Stimulated activated CD8-positive, alpha-beta memory T cell treated with anti-CD3 and anti-CD28 coated beads, Interleukin-15, amount 100 ng/mL, for 4 hours (primary cell): ENCODE measurements at regions not wholly inside any gene's neighbourhood (a gene's known extent, or its start where the extent isn't known, plus 50 kb on each side); places are given as distances from the start of the nearest gene placed in this dataset.
"Not testable (repeated sequence)": the region's sequence is repeated elsewhere in the genome, so short reads cannot be mapped to it uniquely, and the experiment has no call there.

Experiments used
- DNase-seq, 2 donors: peaks; one replicate each; pipeline ENCODE4 v3.0.0-alpha.2; 2020; ENCODE audit warnings: low read depth in 2 of 2

GRCh38 chr6:147909640-147910039 lies 401.1 kb downstream of the SAMD5 start:
- no peak for DNase-seq

- DNase-seq, result no peak
Observed at GRCh38 chr6:147910281-147910680, 401.8 kb downstream of the SAMD5 start.

- DNase-seq, result no peak
Observed at GRCh38 chr6:147911057-147911456, 402.6 kb downstream of the SAMD5 start.

- no peak for DNase-seq
Observed at GRCh38 chr6:147911686-147912085, 403.2 kb downstream of the SAMD5 start.

- DNase-seq, result no peak
Observed at GRCh38 chr6:147922799-147923198, 414.3 kb downstream of the SAMD5 start.

GRCh38 chr6:147924598-147924997 lies 416.1 kb downstream of the SAMD5 start:
- DNase-seq, result no peak

GRCh38 chr6:147925826-147926225 lies 416.8 kb upstream of the SASH1 start:
- no peak for DNase-seq

- no peak for DNase-seq
Observed at GRCh38 chr6:147930745-147931144, 411.9 kb upstream of the SASH1 start.

- no peak for DNase-seq
Observed at GRCh38 chr6:147933224-147933623, 409.4 kb upstream of the SASH1 start.

- no peak for DNase-seq
Observed at GRCh38 chr6:147935656-147936055, 407.0 kb upstream of the SASH1 start.

GRCh38 chr6:147936703-147937470 lies 405.8 kb upstream of the SASH1 start:
- DNase-seq, result no peak

GRCh38 chr6:147941143-147941542 lies 401.5 kb upstream of the SASH1 start:
- DNase-seq, result no peak

- DNase-seq, result no peak
Observed at GRCh38 chr6:147942363-147942762, 400.3 kb upstream of the SASH1 start.

GRCh38 chr6:147944122-147944521 lies 398.5 kb upstream of the SASH1 start:
- DNase-seq, result no peak

GRCh38 chr6:147947521-147947920 lies 395.1 kb upstream of the SASH1 start:
- DNase-seq, result no peak

GRCh38 chr6:147949981-147950622 lies 392.5 kb upstream of the SASH1 start:
- no peak for DNase-seq

GRCh38 chr6:147950623-147950987 lies 392.0 kb upstream of the SASH1 start:
- DNase-seq, result no peak

GRCh38 chr6:147951726-147952125 lies 390.9 kb upstream of the SASH1 start:
- no peak for DNase-seq

GRCh38 chr6:147954938-147955337 lies 387.7 kb upstream of the SASH1 start:
- DNase-seq, result no peak

GRCh38 chr6:147958683-147959082 lies 384.0 kb upstream of the SASH1 start:
- no peak for DNase-seq

- no peak for DNase-seq
Observed at GRCh38 chr6:147961481-147962141, 381.0 kb upstream of the SASH1 start.

GRCh38 chr6:147965448-147965847 lies 377.2 kb upstream of the SASH1 start:
- not testable (repeated sequence) for DNase-seq

GRCh38 chr6:147970970-147971369 lies 371.7 kb upstream of the SASH1 start:
- no peak for DNase-seq
